Chondrocyte (in vitro differentiated cells): ENCODE measurements at regions not wholly inside any gene's neighbourhood (a gene's known extent, or its start where the extent isn't known, plus 50 kb on each side); places are given as distances from the start of the nearest gene placed in this dataset.
"Not testable (repeated sequence)": the region's sequence is repeated elsewhere in the genome, so short reads cannot be mapped to it uniquely, and the experiment has no call there.

ENCODE experiments used
- DNase-seq: peaks from one replicate; pipeline ENCODE4 v3.0.0; 2021; ENCODE audit warnings: mixed read lengths, low spot score
- H3K27ac Mint-ChIP-seq: one replicate; pipeline ENCODE4 v1.8.0; 2021; ENCODE audit warnings: mild to moderate bottlenecking, moderate library complexity, mixed read lengths; ENCODE audit not compliant: unreplicated experiment
- H3K27me3 Mint-ChIP-seq: 2 replicates; pipeline ENCODE4 v1.8.0; 2021; ENCODE audit warnings: low read depth, mixed read lengths
- H3K36me3 Mint-ChIP-seq: 2 replicates; pipeline ENCODE4 v1.8.0; 2021; ENCODE audit warnings: low read depth, mixed read lengths
- H3K4me1 Mint-ChIP-seq: 2 replicates; pipeline ENCODE4 v1.8.0; 2021; ENCODE audit warnings: low read depth, mild to moderate bottlenecking, mixed read lengths
- H3K4me3 Mint-ChIP-seq: one replicate; pipeline ENCODE4 v1.8.0; 2021; ENCODE audit warnings: mild to moderate bottlenecking, moderate library complexity, mixed read lengths; ENCODE audit not compliant: unreplicated experiment
- H3K9me3 Mint-ChIP-seq: 2 replicates; pipeline ENCODE4 v1.8.0; 2021; ENCODE audit warnings: low read depth, mixed read lengths
- TF ChIP-seq, protein P1 (sequence below): fragments of 200-600 bp; sonication (generic); IDR thresholded peaks from 2 replicates; pipeline ENCODE4 v1.5.0; 2021; ENCODE audit warnings: antibody characterized with exemption, mild to moderate bottlenecking, moderate library complexity

DNA sequence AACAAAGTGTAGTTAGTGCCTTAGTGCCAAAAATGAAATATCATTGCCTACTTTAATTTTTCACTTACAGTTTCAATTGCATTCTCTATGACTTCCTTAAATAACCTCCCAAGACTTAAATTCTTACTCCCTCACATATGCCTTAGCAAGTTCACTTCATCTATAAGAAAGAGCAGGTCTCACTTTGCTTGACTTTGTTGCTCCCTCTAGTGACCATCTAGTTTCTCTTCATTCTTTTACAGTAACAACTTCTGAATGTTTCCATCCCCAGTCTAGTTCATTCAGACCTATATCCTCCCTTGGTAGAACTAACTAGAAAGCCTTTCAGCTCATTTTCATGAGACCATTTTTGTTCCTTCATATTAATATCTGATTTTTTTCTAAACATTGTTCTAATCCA lies 2377.6 kb downstream of the EPHA3 start:
- not testable (repeated sequence) for H3K27ac Mint-ChIP-seq, DNase-seq, H3K4me3 Mint-ChIP-seq, H3K36me3 Mint-ChIP-seq, H3K4me1 Mint-ChIP-seq, H3K27me3 Mint-ChIP-seq
- TF ChIP-seq, protein P1, sequence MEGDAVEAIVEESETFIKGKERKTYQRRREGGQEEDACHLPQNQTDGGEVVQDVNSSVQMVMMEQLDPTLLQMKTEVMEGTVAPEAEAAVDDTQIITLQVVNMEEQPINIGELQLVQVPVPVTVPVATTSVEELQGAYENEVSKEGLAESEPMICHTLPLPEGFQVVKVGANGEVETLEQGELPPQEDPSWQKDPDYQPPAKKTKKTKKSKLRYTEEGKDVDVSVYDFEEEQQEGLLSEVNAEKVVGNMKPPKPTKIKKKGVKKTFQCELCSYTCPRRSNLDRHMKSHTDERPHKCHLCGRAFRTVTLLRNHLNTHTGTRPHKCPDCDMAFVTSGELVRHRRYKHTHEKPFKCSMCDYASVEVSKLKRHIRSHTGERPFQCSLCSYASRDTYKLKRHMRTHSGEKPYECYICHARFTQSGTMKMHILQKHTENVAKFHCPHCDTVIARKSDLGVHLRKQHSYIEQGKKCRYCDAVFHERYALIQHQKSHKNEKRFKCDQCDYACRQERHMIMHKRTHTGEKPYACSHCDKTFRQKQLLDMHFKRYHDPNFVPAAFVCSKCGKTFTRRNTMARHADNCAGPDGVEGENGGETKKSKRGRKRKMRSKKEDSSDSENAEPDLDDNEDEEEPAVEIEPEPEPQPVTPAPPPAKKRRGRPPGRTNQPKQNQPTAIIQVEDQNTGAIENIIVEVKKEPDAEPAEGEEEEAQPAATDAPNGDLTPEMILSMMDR: peak; percentile 37
- peaks cover 14% of the 10 kb centered on the region for H3K9me3 Mint-ChIP-seq

DNA sequence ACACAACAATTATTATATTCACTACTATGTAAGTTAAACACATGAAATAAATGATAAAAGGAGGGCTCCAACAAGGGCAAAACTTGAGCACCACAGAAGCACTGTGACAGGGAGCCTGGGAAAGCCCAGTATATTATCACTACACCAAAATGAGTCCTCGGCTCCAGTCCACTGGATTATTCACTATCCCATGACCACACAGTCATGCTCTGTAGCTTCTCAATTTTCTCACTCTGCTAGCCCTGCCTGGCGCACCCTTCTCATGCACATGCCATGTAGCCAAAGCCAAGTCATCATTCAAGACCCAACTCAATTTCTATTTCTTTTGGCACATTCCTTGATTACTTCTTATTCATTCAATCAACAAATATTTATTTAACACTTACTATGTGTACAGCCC lies 2378.5 kb downstream of the EPHA3 start:
- not testable (repeated sequence) for DNase-seq, H3K27me3 Mint-ChIP-seq, H3K36me3 Mint-ChIP-seq, H3K4me1 Mint-ChIP-seq, H3K4me3 Mint-ChIP-seq, H3K27ac Mint-ChIP-seq
- H3K9me3 Mint-ChIP-seq: peaks cover 12% of the 10 kb centered on the region

DNA sequence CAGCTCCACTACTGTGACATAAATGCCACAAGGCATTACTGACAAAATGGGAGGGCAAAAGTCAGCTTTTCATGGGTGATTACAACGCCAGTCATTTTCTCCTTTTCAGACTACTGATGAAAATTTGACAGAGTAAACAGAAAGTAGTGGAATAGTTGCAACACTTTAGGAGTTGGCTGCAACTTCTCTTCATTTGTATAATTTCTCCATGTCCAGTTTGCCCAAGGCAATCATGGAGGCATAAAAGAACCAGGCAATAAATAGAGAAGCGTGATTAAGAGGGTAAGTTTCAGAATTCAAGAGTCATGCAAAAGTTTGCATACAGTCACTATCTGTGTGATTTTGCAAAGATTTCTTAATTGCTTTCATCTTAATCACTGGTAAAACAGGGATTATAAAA lies 2390.3 kb downstream of the EPHA3 start:
- H3K36me3 Mint-ChIP-seq, DNase-seq, H3K4me3 Mint-ChIP-seq, H3K27me3 Mint-ChIP-seq, H3K27ac Mint-ChIP-seq, H3K4me1 Mint-ChIP-seq: not testable (repeated sequence)
- H3K9me3 Mint-ChIP-seq: peaks cover 35% of the 10 kb centered on the region

DNA sequence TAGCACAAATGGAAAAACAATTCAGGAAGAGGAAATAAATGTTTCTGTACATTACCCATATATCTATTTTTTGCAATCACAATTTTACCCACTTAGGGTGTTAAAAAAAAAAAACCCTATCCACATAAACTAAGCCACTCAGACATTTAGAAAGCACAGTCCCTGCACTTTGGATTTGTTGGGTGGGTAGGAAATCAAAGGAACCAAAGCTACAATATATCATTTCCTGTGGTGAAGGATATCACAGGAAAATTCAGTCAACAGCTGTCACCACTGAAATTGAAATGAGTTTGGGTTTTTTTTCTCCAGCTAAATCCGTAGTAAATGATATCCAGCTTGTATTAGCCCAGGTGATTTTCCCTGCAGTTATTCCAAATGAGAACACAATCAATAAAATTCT lies 2392.4 kb downstream of the EPHA3 start:
- H3K27me3 Mint-ChIP-seq, H3K4me1 Mint-ChIP-seq, H3K36me3 Mint-ChIP-seq, H3K27ac Mint-ChIP-seq, H3K4me3 Mint-ChIP-seq, DNase-seq: not testable (repeated sequence)
- H3K9me3 Mint-ChIP-seq: peaks cover 36% of the 10 kb centered on the region

DNA sequence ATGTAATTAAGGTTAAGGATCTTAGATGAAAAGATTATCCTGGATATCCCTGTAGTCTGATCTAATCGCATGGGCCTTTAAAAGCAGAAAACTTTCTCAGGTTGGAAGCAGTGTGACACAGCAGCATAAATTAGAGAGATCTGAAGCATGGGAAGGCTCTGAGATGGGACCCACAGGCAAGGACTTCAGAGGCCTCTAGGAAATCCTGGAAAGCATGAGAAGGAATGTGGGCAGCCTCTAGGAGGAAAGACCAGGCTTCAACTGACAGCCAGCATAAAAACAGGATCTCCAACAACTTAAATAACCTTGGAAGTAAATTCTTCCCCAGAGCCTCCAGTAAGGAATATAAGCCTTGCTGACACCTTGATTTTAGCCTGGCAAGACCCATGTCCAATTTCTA lies 2397.5 kb downstream of the EPHA3 start:
- not testable (repeated sequence) for H3K4me3 Mint-ChIP-seq, H3K4me1 Mint-ChIP-seq, H3K27me3 Mint-ChIP-seq, H3K36me3 Mint-ChIP-seq, DNase-seq, H3K27ac Mint-ChIP-seq
- H3K9me3 Mint-ChIP-seq: peaks cover 24% of the 10 kb centered on the region
